ENCODE measurements at regions not wholly inside any gene's neighbourhood (a gene's known extent, or its start where the extent isn't known, plus 50 kb on each side); places are given as distances from the start of the nearest gene placed in this dataset.
"Not testable (repeated sequence)": the region's sequence is repeated elsewhere in the genome, so short reads cannot be mapped to it uniquely, and the experiment has no call there.

- TF ChIP-seq JUND (IDR thresholded peaks at IDR 0.05; ENCODE audit: low read depth): no peak
- DNase-seq (ENCODE audit: low read depth in 1 of 2, low spot score in 1 of 2): no peak
- in situ Hi-C loops (cut with HindIII; ENCODE audit: low pct_unique_long_range_greater_than_20kb, low sequenced_read_pairs): no loop called here
Observed at GRCh38 chr18:2240311-2240705, 331.0 kb downstream of the METTL4 start.

- in situ Hi-C loops (cut with HindIII; ENCODE audit: low pct_unique_long_range_greater_than_20kb, low sequenced_read_pairs): no loop called here
- peak in 1 of 2 experiments; percentile 53 for DNase-seq (ENCODE audit: low read depth in 1 of 2, low spot score in 1 of 2)
- TF ChIP-seq JUND (IDR thresholded peaks at IDR 0.05; ENCODE audit: low read depth): no peak
Observed at GRCh38 chr18:2244641-2245040, 326.7 kb downstream of the METTL4 start.

- in situ Hi-C loops (cut with HindIII; ENCODE audit: low pct_unique_long_range_greater_than_20kb, low sequenced_read_pairs): not testable (repeated sequence)
Observed at GRCh38 chr18:2247101-2247500, 324.2 kb downstream of the METTL4 start.

GRCh38 chr18:2254977-2255376 is 316.3 kb downstream of the METTL4 start:
- TF ChIP-seq JUND (IDR thresholded peaks at IDR 0.05; ENCODE audit: low read depth): no peak
- in situ Hi-C loops (cut with HindIII; ENCODE audit: low pct_unique_long_range_greater_than_20kb, low sequenced_read_pairs): no loop called here
- DNase-seq (ENCODE audit: low read depth in 1 of 2, low spot score in 1 of 2): peak in 1 of 2 experiments; percentile 16

More at GRCh38 chr18:2247101-2247500, 324.2 kb downstream of the METTL4 start:
- not testable (repeated sequence) for DNase-seq (ENCODE audit: low read depth in 1 of 2, low spot score in 1 of 2)

GRCh38 chr18:2256577-2256976 is 314.7 kb downstream of the METTL4 start:
- in situ Hi-C loops (cut with HindIII; ENCODE audit: low pct_unique_long_range_greater_than_20kb, low sequenced_read_pairs): no loop called here
- no peak for DNase-seq (ENCODE audit: low read depth in 1 of 2, low spot score in 1 of 2)
- no peak for TF ChIP-seq JUND (IDR thresholded peaks at IDR 0.05; ENCODE audit: low read depth)

- no peak for DNase-seq (ENCODE audit: low read depth in 1 of 2, low spot score in 1 of 2)
- in situ Hi-C loops (cut with HindIII; ENCODE audit: low pct_unique_long_range_greater_than_20kb, low sequenced_read_pairs): no loop called here
- no peak for TF ChIP-seq JUND (IDR thresholded peaks at IDR 0.05; ENCODE audit: low read depth)
Observed at GRCh38 chr18:2258954-2259353, 312.4 kb downstream of the METTL4 start.

- in situ Hi-C loops (cut with HindIII; ENCODE audit: low pct_unique_long_range_greater_than_20kb, low sequenced_read_pairs): no loop called here
- TF ChIP-seq JUND (IDR thresholded peaks at IDR 0.05; ENCODE audit: low read depth): no peak
- DNase-seq (ENCODE audit: low read depth in 1 of 2, low spot score in 1 of 2): no peak
Observed at GRCh38 chr18:2263303-2263890, 307.9 kb downstream of the METTL4 start.

GRCh38 chr18:2274613-2275012 is 296.7 kb downstream of the METTL4 start:
- no peak for TF ChIP-seq JUND (IDR thresholded peaks at IDR 0.05; ENCODE audit: low read depth)
- in situ Hi-C loops (cut with HindIII; ENCODE audit: low pct_unique_long_range_greater_than_20kb, low sequenced_read_pairs): no loop called here
- no peak for DNase-seq (ENCODE audit: low read depth in 1 of 2, low spot score in 1 of 2)

- TF ChIP-seq JUND (IDR thresholded peaks at IDR 0.05; ENCODE audit: low read depth): no peak
- no peak for DNase-seq (ENCODE audit: low read depth in 1 of 2, low spot score in 1 of 2)
- in situ Hi-C loops (cut with HindIII; ENCODE audit: low pct_unique_long_range_greater_than_20kb, low sequenced_read_pairs): no loop called here
Observed at GRCh38 chr18:2281086-2281485, 290.2 kb downstream of the METTL4 start.

- DNase-seq (ENCODE audit: low read depth in 1 of 2, low spot score in 1 of 2): no peak
- no peak for TF ChIP-seq JUND (IDR thresholded peaks at IDR 0.05; ENCODE audit: low read depth)
- in situ Hi-C loops (cut with HindIII; ENCODE audit: low pct_unique_long_range_greater_than_20kb, low sequenced_read_pairs): no loop called here
Observed at GRCh38 chr18:2281523-2282199, 289.6 kb downstream of the METTL4 start.

GRCh38 chr18:2293109-2293839 is 278.0 kb downstream of the METTL4 start:
- in situ Hi-C loops (cut with HindIII; ENCODE audit: low pct_unique_long_range_greater_than_20kb, low sequenced_read_pairs): no loop called here
- TF ChIP-seq JUND (IDR thresholded peaks at IDR 0.05; ENCODE audit: low read depth): no peak
- DNase-seq (ENCODE audit: low read depth in 1 of 2, low spot score in 1 of 2): no peak

GRCh38 chr18:2301316-2301715 is 270.0 kb downstream of the METTL4 start:
- no peak for DNase-seq (ENCODE audit: low read depth in 1 of 2, low spot score in 1 of 2)
- no peak for TF ChIP-seq JUND (IDR thresholded peaks at IDR 0.05; ENCODE audit: low read depth)
- in situ Hi-C loops (cut with HindIII; ENCODE audit: low pct_unique_long_range_greater_than_20kb, low sequenced_read_pairs): no loop called here

GRCh38 chr18:2302012-2302411 is 269.3 kb downstream of the METTL4 start:
- TF ChIP-seq JUND (IDR thresholded peaks at IDR 0.05; ENCODE audit: low read depth): no peak
- no peak for DNase-seq (ENCODE audit: low read depth in 1 of 2, low spot score in 1 of 2)
- in situ Hi-C loops (cut with HindIII; ENCODE audit: low pct_unique_long_range_greater_than_20kb, low sequenced_read_pairs): no loop called here
